D721Med (cell line): ENCODE measurements at regions not wholly inside any gene's neighbourhood (a gene's known extent, or its start where the extent isn't known, plus 50 kb on each side); places are given as distances from the start of the nearest gene placed in this dataset.

Source experiments
- DNase-seq: peaks from one replicate; pipeline ENCODE4 v3.0.0; 2011; ENCODE audit warnings: low spot score; ENCODE audit not compliant: insufficient read length
- FAIRE-seq: peaks from 2 replicates; lab custom pipeline; 2011; peaks lifted over from hg19 to GRCh38; lab: Jason Lieb, UNC
- CTCF ChIP-seq: IDR thresholded peaks from 2 replicates; pipeline ENCODE4 v1.5.1; 2012; ENCODE audit warnings: mild to moderate bottlenecking, control low read depth; ENCODE audit not compliant: insufficient read depth; ENCODE audit errors: missing control alignments

DNA sequence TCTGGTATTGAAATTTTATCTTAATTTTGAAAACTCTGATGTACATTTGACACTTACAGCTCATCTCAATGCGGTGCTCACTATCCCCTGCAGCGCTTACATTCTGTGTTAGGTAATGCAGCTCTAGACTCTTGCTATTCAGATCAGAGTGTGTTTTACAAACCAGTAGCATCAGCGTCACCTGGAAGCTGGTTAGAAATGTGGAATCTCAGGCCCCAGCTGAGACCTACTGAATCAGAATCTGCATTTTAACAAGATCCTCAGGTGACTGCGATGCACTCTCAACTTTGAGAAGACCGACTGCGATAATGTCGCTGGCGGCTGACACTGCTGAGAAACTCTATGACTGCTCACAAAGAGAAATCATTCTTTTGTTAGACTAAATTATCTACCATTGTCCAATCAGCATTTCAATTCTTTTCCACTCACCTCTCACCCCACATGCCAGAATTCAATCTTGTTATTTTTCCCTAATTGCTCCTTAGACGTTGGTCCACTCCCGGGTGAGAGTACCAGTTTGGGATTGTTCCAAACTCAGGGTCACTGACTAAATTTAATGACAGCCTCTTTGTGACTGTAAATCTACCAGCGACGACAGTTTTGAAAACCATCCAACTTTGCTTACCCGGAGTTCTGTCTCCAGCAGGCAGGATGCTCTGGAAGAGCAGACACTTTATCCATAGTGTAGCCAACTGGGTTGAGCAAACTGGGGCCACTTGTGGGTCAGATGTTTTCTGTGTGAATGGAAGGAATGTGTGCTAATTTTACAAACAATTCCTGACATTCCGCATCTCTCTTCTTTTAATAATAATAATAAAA is 140.1 kb upstream of the BTBD3 start:
- FAIRE-seq = no peak
- TF ChIP-seq CTCF = no peak
- no peak for DNase-seq

DNA sequence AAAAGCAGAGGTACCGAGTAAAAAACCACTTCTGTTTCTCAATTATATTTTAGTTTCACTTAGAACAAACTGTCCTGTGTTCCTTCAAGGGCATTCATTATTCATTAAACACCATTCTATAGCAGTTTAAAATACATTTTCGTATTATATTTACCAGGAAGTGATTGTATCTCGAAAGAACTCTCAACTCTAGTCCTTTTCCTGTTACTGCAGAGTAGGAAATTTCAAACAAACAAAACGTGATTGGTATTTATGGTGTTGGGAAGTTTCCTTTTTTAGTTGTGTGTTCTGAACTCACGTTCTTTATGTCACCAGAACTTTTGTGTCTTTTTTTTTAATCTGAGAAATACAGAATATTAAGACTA is 139.5 kb upstream of the BTBD3 start:
- no peak for FAIRE-seq
- no peak for DNase-seq
- TF ChIP-seq CTCF = no peak

DNA sequence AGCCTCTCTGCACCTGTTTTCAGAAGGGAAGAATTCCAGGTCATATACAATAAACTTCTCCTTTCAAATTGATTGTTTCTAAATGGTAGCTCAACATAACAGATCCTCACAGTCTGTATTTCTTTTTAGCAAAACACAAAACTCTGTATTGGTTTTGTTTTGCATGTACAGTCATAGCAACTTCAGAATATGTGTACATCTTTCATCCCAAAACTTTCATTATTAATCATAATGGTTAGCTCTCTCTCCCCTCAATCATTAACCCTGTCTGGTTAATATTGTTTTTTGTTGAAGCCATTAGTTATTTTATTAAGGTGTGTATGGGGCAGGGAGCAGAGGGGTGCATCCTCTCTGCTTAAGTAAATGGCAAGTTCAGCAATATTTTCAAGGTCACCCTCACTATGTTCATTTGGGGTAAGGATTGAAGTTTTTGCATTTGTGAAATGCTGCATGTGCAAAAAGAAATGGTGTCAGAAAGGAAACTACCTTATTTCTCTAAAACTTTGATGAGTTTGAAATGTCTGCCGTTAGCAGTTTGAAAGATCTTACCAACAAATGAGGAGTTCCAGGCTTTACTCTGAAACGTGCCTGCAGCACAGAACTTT is 136.8 kb upstream of the BTBD3 start:
- no peak for FAIRE-seq
- no peak for TF ChIP-seq CTCF
- DNase-seq = no peak

GRCh38 chr20:11783102-11783850 is 134.4 kb upstream of the BTBD3 start:
- FAIRE-seq = no peak

GRCh38 chr20:11785885-11786507 is 131.7 kb upstream of the BTBD3 start:
- TF ChIP-seq CTCF = no peak
- FAIRE-seq (no peak), DNase-seq (no peak)

More at GRCh38 chr20:11783102-11783850, 134.4 kb upstream of the BTBD3 start:
- TF ChIP-seq CTCF = no peak
- no peak for DNase-seq

DNA sequence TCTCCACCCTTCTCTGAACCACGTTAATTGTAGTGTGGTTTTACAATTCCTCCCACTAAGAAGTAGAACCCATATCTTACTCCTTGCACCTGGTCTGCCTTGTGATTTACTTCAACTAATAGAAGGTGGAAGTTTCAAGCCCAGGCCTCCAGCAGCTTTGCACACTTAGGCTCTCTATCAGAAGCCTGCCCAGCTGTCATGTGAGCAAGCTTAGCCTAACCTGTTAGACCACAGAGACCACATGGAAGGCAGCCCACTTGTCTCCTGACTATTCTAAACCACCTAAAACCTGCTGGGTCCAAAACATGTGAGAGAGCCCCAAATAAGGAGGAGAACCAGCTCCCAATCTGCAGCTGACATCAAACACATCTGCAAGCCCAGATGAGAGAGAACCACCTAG is 127.6 kb upstream of the BTBD3 start:
- no peak for DNase-seq
- no peak for FAIRE-seq

More for the DNA sequence above, 127.6 kb upstream of the BTBD3 start:
- no peak for TF ChIP-seq CTCF
